Upper lobe of left lung (tissue), 4 donors: ENCODE measurements at regions not wholly inside any gene's neighbourhood (a gene's known extent, or its start where the extent isn't known, plus 50 kb on each side); places are given as distances from the start of the nearest gene placed in this dataset.

Experiments used
- CTCF ChIP-seq, 6 experiments: fragments of 450-650 bp in 4 of 6; fragments of 200-600 bp in 2 of 6; sonication (generic) in 2 of 6; IDR thresholded peaks; one replicate each; pipeline ENCODE4 v1.5.1; 2016 to 2019; ENCODE audit warnings: antibody characterized with exemption in 6 of 6
- POLR2A ChIP-seq, 4 donors: fragments of 450-650 bp; IDR thresholded peaks; one replicate each; pipeline ENCODE4 v1.5.1; 2016 to 2017; ENCODE audit warnings: antibody characterized with exemption in 4 of 4, mild to moderate bottlenecking in 2 of 4
- POLR2AphosphoS5 ChIP-seq, 2 donors: sonication (generic); formaldehyde crosslinking; IDR thresholded peaks; one replicate each; pipeline ENCODE4 v1.5.1; 2017; ENCODE audit warnings: antibody characterized with exemption in 2 of 2

- TF ChIP-seq CTCF (IDR thresholded peaks at IDR 0.05) (no peak), POLR2A (IDR thresholded peaks at IDR 0.05) (no peak), POLR2AphosphoS5 (IDR thresholded peaks at IDR 0.05) (no peak)
Measured at GRCh38 chr2:16933355-16933754, 267.7 kb upstream of the CYRIA start.
